ENCODE measurements at regions not wholly inside any gene's neighbourhood (a gene's known extent, or its start where the extent isn't known, plus 50 kb on each side); places are given as distances from the start of the nearest gene placed in this dataset.

- ATAC-seq (ENCODE audit: low FRiP score) (no peak), DNase-seq (ENCODE audit: low spot score) (no peak)
- no peak for TF ChIP-seq CTCF (IDR thresholded peaks at IDR 0.05)
These were observed 463.6 kb downstream of the TAF11L14 start for GRCh38 chr5:18097817-18098216.

GRCh38 chr5:18098691-18099090 lies 464.4 kb downstream of the TAF11L14 start:
- ATAC-seq (ENCODE audit: low FRiP score) = no peak
- TF ChIP-seq CTCF (IDR thresholded peaks at IDR 0.05) = no peak
- DNase-seq (ENCODE audit: low spot score) = no peak

DNA sequence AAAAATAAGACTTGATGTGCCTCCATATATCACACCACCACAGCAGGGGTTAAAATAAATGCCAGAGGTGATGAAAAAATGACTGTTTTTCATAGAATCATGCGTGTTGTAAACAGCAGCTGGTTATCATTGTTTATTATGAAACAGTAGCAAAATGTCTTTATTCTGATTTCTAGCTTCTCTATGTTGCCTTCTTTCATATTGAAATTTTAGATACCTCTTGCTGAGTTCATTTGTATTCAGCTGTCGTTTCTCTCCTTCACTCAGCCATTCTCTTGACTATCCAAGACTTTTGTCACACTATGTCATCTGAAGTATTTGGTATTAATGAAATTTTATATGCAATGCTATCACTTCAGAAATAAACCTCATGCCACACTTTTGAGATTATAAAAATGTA lies 465.0 kb downstream of the TAF11L14 start:
- DNase-seq (ENCODE audit: low spot score) (no peak), ATAC-seq (ENCODE audit: low FRiP score) (no peak)

DNA sequence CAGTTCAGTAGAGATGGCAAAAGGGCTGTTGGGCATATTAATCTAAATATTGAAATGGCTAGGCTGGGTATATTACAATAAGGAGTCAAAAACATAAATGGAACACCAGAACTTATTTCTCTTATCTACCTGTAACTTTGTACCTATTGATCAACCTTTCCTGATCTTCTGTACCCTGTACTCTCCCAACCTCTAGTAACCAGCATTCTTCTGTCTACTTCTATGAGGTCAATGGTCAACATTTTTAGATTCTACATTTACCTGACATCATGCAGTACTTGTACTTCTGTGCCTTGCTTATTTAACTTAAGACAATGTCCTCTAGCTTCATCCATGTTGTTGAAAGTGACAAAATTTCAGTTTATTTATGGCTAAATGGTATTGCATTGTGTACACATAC lies 467.3 kb downstream of the TAF11L14 start:
- no peak for ATAC-seq (ENCODE audit: low FRiP score)
- TF ChIP-seq CTCF (IDR thresholded peaks at IDR 0.05) = no peak
- DNase-seq (ENCODE audit: low spot score) = no peak

More for the DNA sequence above, 465.0 kb downstream of the TAF11L14 start:
- TF ChIP-seq CTCF (IDR thresholded peaks at IDR 0.05) = no peak

- ATAC-seq (ENCODE audit: low FRiP score) (no peak), DNase-seq (ENCODE audit: low spot score) (no peak)
- no peak for TF ChIP-seq CTCF (IDR thresholded peaks at IDR 0.05)
These were observed 468.5 kb downstream of the TAF11L14 start for GRCh38 chr5:18102733-18103132.

- ATAC-seq (ENCODE audit: low FRiP score) = no peak
- no peak for TF ChIP-seq CTCF (IDR thresholded peaks at IDR 0.05)
These were observed 471.2 kb downstream of the TAF11L14 start for GRCh38 chr5:18105449-18105848.

GRCh38 chr5:18111906-18112465 lies 477.7 kb downstream of the TAF11L14 start:
- no peak for TF ChIP-seq CTCF (IDR thresholded peaks at IDR 0.05)
- no peak for ATAC-seq (ENCODE audit: low FRiP score)
- DNase-seq (ENCODE audit: low spot score) = no peak

More at GRCh38 chr5:18105449-18105848, 471.2 kb downstream of the TAF11L14 start:
- no peak for DNase-seq (ENCODE audit: low spot score)

Data from omental fat pad (tissue), 3 donors.